ENCODE measurements at regions not wholly inside any gene's neighbourhood (a gene's known extent, or its start where the extent isn't known, plus 50 kb on each side); places are given as distances from the start of the nearest gene placed in this dataset.

DNA sequence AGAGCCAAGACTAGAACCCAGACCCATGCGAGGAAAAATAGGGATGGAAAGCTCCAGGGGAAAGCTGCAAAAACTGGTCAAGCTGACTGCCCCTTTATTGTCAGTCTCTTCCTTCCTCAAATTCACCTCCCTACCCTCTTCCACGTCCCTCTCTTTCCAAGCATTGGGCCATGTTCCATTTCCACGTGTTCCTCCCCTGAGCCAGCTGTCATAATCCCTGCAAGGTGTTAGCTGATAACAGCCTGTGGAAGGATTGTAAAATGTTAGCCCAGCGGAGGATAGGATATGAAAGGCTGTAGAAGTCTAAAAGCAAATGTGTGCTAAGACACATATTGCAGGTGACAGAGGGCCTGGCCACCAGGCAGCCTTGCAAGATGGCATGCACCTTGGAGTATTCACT is 88.0 kb upstream of the MAX start:
- intact Hi-C loops (cut with DNase I), result no loop called here
- Histone ChIP-seq H3K4me3 (no peak overlapping the region), H3K36me3 (replicated peaks in 1 of 2) (no peaks in the 10 kb centered on the region), H3K27me3 (no peaks in the 10 kb centered on the region), H3K4me1 (replicated peaks in 1 of 2) (no peaks in the 10 kb centered on the region), H3K27ac (no peak overlapping the region), H3K9me3 (replicated peaks in 1 of 3) (no peaks in the 10 kb centered on the region)
- WGBS, 4 donors, result 73 to 89% (median 77%) methylated on average over 4 of the region's 4 CpGs
- TF ChIP-seq CTCF (IDR thresholded peaks at IDR 0.05) (no peak), POLR2A (IDR thresholded peaks at IDR 0.05) (no peak)
- DNase-seq, result no peak

DNA sequence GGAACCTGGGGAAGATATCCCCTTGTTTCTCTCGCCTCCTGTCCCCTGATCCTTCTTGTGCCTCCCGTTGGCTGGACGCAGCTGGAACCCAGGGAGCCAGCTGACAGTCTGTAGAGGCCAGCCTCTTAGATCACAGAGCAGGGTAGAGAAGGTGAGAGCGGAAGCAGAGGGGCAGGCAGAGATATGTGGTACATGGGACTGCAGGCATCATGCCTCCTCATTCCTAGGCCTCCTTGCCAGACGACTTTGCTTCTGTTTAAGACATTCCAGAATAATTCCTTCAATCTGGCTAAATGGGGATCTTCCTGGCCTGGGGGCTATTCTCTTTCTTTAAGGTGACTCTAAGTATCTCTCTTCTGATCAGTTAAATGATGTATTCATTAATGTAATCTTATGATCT is 89.4 kb upstream of the MAX start:
- no peaks in the 10 kb centered on the region for H3K4me1 ChIP-seq (replicated peaks in 1 of 2)
- no peaks in the 10 kb centered on the region for H3K27me3 ChIP-seq
- 79 to 89% (median 87%) methylated on average over 4 to 5 of the region's 5 CpGs for WGBS, 4 donors
- no peak overlapping the region for H3K27ac ChIP-seq
- intact Hi-C loops (cut with DNase I), result no loop called here
- no peaks in the 10 kb centered on the region for H3K9me3 ChIP-seq (replicated peaks in 1 of 3)
- H3K4me3 ChIP-seq, result no peak overlapping the region
- no peak for DNase-seq
- no peaks in the 10 kb centered on the region for H3K36me3 ChIP-seq (replicated peaks in 1 of 2)
- TF ChIP-seq CTCF (IDR thresholded peaks at IDR 0.05) (no peak), POLR2A (IDR thresholded peaks at IDR 0.05) (no peak)

GRCh38 chr14:65192686-65193085 is 90.4 kb upstream of the MAX start:
- 0 to 96% (median 42%) methylated on average over 1 of the region's 1 CpG for WGBS, 4 donors
- no peaks in the 10 kb centered on the region for H3K9me3 ChIP-seq (replicated peaks in 1 of 3)
- H3K4me3 ChIP-seq, result no peak overlapping the region
- no peaks in the 10 kb centered on the region for H3K4me1 ChIP-seq (replicated peaks in 1 of 2)
- H3K27me3 ChIP-seq, result no peaks in the 10 kb centered on the region
- TF ChIP-seq CTCF (IDR thresholded peaks at IDR 0.05), result no peak
- no peak for TF ChIP-seq POLR2A (IDR thresholded peaks at IDR 0.05)
- no peaks in the 10 kb centered on the region for H3K36me3 ChIP-seq (replicated peaks in 1 of 2)
- no peak for DNase-seq
- intact Hi-C loops (cut with DNase I), result no loop called here
- H3K27ac ChIP-seq, result no peak overlapping the region

DNA sequence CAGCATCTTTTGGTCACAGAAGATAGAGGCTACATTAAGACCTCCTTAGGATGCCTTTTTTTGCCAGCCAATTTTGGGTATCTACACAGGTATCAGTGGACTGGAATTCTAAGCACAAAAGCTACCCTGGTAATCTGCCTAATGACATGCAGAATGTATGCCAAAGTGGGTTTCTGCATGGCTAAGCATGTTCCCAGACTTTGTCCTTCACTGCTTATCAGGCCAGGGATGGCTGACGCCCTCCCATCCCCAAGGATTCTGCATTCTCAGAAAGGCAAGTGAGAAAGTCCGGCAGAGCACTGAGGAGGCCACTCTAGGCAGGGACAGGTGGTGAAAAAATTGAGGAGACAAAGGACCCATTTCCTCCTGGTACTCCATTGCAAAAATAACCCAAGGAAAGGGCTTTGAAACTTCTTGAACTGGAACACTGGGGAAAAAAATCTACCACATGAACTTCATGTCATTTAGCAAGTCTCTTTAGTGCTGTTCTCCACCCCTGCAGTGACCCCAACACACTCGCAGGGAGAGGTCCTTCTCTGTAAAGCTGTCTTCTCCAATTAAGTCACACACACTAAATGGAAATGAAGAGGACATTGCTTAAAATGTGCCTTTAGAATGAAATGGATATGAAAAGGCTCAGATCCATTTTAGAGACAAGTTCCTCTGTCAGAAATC is 91.7 kb upstream of the MAX start:
- Histone ChIP-seq H3K27ac (no peak overlapping the region), H3K4me3 (no peak overlapping the region), H3K27me3 (no peaks in the 10 kb centered on the region), H3K9me3 (replicated peaks in 1 of 3) (no peaks in the 10 kb centered on the region), H3K36me3 (replicated peaks in 1 of 2) (no peaks in the 10 kb centered on the region), H3K4me1 (replicated peaks in 1 of 2) (no peaks in the 10 kb centered on the region)
- no peak for DNase-seq
- no peak for TF ChIP-seq POLR2A (IDR thresholded peaks at IDR 0.05)
- TF ChIP-seq CTCF (IDR thresholded peaks at IDR 0.05), result no peak
- intact Hi-C loops (cut with DNase I), result no loop called here
- WGBS, 4 donors, result 41 to 62% (median 55%) methylated on average over 2 to 3 of the region's 3 CpGs
